GM18868 (cell line): ENCODE measurements at regions not wholly inside any gene's neighbourhood (a gene's known extent, or its start where the extent isn't known, plus 50 kb on each side); places are given as distances from the start of the nearest gene placed in this dataset.
A peak's percentile ranks its signal among the peaks of the same experiment; 100 is the strongest.
"Not testable (repeated sequence)": the region's sequence is repeated elsewhere in the genome, so short reads cannot be mapped to it uniquely, and the experiment has no call there.

Source experiments
- ATAC-seq: cut with Tn5 transposase; IDR thresholded peaks from one replicate; pipeline ENCODE4 v1.9.1; 2021; ENCODE audit warnings: mild to moderate bottlenecking, moderate library complexity; ENCODE audit not compliant: unreplicated experiment

DNA sequence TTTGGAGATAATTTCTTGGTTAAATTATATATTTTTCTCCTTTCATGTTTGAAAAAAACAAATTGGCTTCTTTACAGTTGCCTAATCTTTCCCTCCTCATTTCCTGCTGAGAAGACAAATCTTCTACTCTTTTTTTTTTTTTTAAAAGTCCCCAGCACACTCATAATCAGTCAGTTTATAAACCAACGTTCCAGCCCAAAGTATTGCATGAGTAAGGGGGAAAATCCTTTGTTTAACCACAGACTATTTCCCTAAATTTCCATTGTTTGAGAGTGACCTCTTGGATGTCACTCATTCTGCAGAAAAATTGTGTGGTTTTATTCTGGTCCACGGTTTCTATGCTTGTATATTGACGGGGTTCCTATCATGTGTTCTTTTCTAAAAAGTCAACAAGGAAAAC, 55.1 kb upstream of the TLR4 start:
- ATAC-seq, result no peak

DNA sequence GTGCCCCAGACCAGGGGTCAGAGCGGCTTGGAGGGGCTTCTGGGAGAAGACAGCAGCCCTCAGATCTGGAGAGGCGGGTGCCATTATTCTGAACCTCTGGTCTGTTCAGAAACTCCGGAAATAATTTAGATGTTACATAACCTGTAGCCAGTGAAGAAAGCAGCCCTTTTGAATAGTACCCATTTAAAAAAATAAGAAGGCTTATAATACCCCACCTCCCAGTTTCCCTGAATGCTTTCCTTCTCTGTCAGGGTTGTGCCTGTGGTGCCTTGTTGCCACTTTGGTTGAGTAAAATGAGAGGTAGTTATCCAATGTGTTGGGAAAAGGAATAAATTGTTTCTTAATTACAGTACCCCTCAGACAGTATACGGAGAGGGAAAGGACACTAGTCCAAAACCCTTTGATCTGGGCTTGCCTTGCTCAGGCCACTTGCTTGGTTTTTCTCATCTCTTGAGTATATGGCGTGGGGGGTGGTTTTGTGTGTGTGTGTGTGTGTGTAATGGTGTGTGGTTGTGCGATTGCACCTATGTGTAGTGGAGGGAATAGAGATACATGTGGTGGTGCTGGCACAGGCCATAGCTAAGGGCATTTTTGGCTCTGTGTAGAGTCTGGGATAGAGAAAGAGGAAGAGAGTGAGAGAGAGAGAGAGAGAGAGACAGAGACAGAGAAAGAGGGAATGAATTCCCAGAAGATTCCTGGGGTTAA, 59.1 kb upstream of the TLR4 start:
- ATAC-seq, result peak; percentile 15

DNA sequence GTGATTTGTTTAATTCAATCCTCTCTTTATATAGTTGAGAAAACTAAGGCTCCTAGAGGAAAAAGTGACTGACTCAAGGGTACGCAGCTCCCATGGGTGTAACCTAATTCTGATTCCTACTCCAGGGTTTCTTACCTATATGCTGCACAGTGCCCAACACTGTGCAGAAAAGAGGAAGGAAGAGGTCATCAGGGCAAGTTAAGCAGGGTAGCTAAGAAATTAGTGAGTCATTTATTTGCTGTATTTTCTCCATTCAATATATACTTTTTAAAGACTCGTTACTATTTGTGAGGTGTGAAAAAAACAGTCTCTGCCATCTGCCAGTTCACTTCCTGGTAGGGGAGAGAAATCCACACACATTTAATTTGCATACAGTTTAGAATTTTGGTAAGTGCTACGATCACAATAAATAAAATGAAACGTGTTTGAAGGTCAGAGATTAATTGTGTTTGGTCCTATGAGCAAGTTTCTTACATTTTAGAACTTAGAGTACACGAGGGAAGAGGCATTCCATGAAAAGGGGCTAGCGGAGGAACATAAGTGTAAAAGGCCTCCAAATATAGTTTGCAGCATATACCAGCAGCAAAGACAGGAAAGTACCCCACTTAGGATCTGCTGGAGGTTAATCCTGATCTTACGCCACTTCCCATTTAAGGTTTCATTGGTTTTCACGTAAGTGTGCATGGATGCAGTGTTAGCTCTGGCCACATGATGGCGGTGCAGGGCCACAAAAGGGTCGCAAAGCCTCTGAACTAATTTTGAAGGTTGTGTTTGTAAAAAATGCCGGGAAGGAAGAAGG, 59.9 kb upstream of the TLR4 start:
- ATAC-seq, result peak; percentile 83

DNA sequence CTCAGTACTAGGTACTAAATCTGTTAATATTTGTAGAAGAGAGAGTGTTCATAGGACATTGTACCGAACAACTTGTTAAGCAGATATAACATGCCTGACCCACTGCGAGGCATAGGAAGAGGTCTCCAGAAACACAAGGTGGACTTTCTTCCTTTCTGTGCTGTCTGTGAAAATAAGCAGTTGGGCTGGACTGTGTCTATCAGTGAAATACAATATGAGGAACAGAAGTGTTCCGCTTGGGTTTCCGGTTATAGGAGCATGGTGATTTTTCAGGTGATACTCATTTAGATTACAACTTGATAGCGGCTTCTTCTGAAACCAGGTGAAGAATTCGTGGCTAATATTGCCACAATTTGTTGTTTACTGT, 60.9 kb upstream of the TLR4 start:
- no peak for ATAC-seq

DNA sequence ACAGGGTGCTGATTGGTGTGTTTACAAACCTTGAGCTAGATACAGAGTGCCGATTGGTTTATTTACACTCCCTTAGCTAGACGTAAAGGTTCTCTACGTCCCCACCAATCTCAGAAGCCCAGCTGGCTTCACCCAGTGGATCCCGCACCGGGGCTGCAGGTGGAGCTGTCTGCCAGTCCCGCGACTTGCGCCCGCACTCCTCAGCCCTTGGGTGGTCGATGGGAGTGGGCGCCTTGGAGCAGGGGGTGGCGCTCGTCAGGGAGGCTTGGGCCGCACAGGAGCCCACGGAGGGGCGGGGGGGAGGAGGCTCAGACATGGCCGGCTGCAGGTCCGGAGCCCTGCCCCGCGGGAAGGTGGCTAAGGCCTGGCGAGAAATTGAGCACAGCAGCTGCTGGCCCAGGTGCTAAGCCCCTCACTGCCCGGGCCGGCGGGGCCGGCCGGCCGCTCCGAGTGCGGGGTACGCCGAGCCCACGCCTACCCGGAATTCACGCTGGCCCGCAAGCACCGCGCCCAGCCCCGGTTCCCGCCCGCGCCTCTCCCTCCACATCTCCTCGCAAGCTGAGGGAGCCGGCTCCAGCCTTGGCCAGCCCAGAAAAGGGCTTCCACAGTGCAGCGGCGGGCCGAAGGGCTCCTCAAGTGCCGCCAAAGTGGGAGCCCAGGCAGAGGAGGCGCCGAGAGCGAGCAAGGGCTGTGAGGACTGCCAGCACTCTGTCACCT, 61.5 kb upstream of the TLR4 start:
- not testable (repeated sequence) for ATAC-seq

DNA sequence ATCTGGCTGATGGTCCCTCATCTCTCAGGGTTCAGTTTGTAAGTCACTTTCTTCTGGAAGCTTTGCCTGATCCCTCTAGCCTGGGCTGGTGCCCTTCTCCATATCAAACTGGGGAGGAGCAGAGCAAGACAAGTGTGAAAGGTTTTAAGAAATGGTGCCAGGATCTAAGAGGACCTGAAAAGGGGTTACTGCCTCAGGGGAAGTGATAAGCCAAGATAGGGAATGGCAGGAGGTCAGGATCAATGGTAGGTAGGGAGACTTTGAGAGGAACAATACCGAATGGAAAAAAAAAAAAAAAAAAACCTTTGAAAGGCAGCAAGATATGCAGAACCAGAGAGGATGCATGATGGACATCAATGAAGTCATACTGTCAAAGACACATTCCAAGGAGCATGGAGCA, 67.5 kb upstream of the TLR4 start:
- no peak for ATAC-seq

DNA sequence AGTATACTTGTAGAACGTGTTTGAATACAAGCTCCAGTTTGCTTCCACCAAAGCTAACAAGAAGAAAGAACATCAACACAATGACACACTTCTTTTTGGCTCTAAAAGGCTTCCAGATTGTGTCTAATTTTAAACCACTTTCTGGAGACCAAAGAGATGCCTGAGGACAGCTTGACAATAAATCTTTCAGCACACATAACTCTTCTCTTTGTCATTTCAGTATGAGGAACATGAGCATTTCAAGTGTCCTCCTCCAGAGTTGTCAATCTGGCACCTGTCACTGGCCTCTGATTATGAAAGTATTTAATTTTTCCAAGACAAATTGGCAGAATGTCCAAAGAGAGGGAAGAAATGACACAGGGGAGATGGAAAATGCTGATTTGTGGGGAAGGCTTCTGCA, 79.0 kb upstream of the TLR4 start:
- no peak for ATAC-seq

DNA sequence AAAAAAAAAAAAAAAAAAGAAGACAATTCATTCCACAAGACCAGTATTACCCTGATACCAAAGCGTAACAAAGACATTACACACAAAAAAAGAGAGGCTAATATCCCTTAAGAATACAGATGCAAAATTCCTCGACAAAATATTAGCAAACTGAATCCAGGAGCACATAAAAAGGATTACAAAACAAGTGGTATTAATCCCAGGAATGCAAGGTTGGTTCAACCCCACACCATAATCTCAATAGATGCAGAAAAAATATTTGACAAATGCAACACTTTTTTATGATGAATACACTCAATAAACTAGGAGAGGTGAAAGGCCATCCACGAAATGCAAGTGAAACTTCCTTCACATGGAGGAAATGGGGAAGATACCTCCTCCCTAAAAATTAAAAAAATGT, 80.1 kb upstream of the TLR4 start:
- ATAC-seq, result no peak

DNA sequence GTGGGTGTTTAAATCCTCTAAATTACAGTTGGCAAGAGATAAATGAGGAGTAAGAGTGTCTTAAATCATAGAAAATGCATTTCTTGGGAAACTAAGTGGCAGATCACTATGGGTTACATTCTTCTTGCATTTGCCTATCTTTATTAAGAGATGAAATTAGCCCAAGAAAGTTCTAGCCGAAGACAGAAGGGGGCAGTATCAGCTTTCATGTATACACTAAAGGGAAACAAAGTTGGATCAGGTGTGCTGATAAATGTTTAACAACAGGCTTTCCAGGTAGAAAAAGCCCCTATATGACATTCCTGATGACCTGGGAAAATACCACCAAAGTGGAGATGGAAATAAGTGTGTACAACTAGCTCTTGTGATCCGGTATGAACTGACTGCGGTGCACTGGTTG, 81.9 kb upstream of the TLR4 start:
- ATAC-seq, result no peak

DNA sequence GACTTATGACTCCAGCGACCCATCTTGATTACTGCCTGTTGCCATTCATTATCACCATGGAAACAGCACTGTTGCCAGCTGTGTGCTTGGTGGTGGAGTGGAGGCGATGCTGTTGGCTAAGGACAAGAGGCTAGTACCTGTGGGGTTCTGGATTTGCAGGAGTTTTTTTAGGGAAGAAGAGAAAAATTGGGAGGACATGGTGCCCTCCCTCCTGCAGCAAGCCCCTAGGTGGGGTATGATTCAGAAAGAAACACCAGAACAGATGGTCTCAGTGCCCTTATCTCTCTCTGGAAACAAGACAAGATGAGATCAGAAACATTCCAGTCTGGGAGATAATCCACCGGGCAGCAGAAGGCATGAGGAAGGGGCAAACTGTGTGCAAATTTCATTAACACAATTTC, 87.8 kb upstream of the TLR4 start:
- ATAC-seq, result no peak

DNA sequence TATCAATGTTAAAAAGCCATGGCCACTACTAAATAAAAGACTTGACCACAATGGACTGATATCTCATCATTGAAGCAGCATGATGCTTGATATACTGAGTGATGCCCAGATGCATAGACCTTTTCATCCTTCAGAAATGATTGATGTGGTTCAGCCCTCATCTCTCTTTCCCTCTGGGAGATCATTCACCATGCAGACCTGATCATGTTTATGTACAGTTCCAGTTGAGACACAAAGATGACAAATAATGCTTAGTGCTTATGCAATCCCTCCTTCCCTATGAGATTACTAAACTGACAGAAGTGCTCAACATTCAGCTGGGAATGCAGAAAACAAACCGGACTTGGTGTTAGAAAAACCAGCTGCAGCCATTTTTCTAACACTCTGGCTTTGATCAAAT, 91.9 kb upstream of the TLR4 start:
- ATAC-seq, result no peak

DNA sequence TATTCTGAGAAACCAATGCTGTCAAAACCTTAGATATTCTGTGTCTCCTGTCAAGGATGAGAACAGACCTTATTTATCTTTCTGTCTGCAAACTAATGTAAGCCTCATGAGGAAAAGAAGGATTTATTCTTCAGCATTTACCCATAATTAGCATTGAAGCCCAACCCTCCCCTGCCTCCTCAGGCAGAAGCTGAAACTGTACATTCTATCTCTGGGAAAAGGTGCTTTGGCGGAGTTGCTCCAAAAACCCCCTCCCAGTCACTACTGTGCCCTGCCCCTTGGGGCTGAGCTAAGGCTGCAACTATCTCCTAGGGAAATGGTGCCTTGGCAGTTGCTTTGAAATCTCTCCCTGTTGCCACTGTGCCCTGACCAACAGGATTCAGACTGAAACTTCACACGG, 106.2 kb upstream of the TLR4 start:
- ATAC-seq, result no peak

DNA sequence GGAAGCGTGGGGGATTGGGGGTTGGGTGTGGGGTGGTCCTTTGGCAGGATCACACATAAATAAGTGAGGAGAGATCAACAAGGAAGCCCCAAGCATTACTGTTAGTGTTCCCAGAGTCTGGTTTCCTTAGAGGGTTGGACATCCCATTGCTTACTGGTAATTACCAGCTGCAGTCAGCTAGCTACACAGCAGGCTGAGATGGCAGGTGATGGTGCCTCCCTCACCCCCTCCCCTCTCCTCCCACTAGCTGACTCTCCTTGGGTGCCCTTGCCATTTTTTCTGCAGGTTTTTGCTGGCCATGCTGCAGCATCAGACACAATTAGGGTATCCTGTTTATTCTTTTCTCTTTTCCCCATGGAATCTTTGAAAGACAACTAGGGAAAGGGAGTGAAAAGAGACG, 107.5 kb upstream of the TLR4 start:
- no peak for ATAC-seq

DNA sequence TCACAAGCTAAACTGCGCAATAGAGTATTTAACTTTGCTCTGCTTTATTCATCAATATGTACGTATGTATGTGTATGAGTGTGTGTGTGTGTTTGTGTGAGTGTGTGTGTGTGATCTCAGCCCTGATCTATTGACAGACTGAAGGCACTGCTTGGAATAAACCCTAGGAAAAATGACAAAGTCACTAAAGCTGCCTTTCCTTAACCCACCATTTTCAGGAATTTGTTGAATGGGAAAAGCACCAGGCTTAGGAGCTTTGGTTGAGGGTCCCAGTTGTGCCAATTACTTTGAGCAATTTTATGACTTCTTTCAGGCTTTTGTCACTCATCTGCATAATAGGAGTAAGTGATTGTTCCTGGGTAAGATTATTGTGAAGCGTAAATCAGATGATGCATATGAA, 108.6 kb upstream of the TLR4 start:
- no peak for ATAC-seq

DNA sequence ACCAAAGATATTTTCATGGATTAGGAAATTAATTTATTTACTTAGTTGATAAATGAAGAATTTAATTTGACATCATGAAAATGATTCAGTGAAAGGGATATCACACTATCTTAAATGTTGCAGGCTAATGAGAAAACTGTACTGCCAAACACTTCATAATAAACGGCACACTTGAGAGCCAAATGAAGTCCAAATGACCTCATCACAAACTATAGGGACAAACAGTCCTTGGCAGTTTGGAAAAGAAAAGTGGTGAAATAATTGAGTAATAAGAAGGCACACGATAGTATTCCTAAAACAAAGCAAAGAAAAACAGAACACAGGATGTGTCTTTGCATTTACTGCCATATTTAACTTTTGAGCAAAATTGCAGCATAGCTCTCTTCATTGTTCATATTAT, 116.9 kb upstream of the TLR4 start:
- ATAC-seq, result no peak

DNA sequence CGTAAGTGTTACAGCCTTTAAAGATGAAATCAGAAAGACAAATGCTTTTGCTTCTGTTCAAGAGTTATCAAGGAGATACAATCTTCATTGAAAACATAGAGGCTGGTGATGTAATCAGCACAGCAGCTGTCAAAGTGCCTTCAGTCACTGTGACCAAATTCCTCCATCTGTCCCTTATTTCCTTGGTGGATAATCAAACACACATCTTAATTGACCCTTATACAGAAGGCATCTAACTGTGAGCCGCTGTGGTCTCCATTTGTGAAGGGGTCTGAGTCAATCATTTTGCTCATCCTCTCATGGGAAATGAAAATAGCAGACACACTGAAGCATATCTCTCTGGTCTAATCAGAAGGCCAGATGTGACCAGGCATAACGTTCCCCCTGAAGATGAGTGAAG, 130.1 kb upstream of the TLR4 start:
- ATAC-seq, result no peak

DNA sequence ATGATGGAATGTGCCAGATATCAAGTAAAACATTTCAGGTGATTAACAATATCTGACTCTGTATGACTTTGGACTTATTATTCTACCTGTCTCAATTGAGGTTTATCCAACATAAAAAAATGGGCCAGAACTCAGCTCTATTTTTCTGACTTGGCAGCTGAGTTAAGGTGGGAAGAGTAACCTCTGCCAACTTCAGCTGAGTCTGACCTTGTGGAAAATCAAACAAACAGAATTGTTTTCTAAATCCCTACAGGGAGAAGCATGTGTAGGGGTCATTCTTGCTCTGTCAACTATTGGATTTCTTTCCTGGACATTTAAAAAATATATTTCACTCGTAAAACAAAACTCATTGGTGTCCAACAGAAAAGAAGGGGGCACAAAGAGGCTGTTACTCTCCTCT, 139.4 kb upstream of the TLR4 start:
- ATAC-seq, result no peak

DNA sequence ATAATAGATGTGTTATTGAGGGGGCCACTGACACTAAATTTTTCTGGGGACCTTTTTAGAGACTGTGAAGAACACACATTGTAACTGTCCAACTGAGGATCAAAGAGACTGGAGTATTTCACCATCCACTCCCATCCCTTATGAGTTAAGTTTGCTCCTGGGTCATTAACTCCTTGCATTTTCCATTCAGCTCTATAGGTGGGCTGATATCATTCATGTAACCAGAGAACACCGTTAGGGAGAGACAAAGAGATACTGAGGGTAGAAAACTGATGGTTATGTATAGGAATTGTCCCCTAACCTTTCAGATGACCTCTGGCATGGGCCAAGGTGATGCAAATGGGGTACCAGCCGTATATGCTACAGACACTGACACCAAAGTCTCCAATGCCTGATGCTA, 142.4 kb upstream of the TLR4 start:
- no peak for ATAC-seq

DNA sequence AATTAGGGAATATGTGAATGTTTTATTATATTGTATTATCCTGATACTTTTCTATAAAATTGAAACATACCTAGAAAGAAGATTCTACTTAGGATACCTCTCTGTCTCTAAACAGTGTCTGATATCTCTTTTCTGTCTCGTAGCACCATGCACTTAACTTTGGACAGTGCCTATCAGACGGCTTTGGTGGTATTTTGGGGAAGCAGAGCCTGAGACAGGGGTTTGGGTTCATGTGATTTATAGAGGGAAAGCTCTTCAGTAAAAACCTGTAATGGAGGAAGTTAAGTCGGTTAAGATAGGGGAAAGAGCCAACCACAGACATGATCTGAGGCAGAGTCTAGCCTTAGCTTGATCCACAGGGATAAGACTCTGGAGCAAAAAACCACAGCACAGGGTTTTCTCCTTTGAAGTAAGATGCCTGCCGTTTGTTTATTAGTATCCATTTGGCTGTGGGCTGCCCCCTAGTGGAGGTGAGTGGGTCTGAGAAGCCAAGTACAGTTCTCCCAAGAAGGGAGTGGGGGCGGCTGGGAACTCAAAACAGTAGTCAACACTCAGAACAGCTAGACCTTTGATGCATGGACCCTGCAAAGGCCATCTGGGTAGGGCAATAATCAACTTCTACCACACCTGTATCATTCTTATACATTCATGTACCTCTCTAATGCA, 141.2 kb upstream of the ASTN2 start:
- ATAC-seq, result peak; percentile 93

DNA sequence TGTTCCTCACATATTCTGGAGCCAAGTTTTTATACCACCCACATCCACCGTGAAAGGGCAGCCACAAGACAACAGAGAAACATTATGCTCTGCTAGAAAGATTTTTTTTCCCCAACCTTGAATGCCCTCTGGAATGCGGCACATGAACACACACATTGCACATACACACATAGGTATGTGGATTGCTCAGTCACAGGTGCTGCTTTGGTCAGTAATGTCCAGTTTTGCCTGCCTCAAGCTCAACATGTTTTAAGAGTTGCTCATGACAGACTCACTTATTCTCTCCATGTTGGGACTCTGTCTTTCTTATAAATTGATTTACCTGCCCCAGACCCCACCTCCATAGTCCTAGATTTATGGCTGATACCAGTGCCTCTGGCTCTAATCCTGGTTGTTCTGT, 138.0 kb upstream of the ASTN2 start:
- ATAC-seq, result no peak

DNA sequence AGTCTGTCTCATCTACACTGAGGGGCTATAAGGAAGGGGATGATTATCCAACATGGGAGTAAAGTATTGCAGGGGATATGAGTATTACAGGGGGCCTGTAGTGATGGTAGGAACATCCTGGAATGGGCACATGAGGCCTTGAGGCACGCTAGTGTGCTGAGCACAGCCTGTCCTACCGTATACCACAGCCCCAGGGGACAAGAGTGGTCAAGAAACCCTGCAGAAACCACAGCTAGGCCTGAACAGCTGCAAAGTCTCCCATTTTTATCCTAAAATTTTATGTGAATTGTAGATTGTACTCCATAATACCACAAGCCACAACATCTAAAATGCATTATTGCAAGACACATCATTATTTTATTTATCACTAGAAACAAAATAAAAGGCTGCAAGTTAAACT, 136.3 kb upstream of the ASTN2 start:
- no peak for ATAC-seq

DNA sequence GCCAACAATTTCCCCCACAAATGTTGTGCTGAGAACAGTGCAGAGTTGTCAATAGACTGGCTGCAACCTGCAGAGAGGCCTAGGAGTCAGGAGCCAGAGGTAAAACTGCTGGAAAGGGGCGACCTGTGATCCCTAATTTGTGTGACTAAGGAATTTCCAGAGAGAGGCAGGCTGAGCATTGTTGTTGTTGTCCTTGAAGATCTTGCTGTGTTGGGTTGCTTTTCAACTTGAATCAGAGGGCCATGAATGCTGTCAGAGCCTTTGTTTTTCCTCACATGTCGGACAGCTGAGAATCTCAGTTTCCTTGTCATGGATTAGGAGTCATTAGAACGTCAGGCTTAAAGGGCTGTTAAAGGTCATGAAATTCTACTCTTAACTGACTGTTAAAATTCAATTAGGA, 134.6 kb upstream of the ASTN2 start:
- ATAC-seq, result no peak
